GM18511 (cell line): ENCODE measurements at regions not wholly inside any gene's neighbourhood (a gene's known extent, or its start where the extent isn't known, plus 50 kb on each side); places are given as distances from the start of the nearest gene placed in this dataset.

Experiments used
- ATAC-seq: cut with Tn5 transposase; IDR thresholded peaks from one replicate; pipeline ENCODE4 v1.9.1; 2021; ENCODE audit warnings: mild to moderate bottlenecking, moderate library complexity; ENCODE audit not compliant: unreplicated experiment

- no peak for ATAC-seq
These were observed 136.0 kb upstream of the CST7 start for GRCh38 chr20:24813080-24813479.

GRCh38 chr20:24813496-24813895 lies 135.6 kb upstream of the CST7 start:
- no peak for ATAC-seq

GRCh38 chr20:24813936-24814335 lies 135.1 kb upstream of the CST7 start:
- no peak for ATAC-seq

- ATAC-seq, result no peak
These were observed 134.4 kb upstream of the CST7 start for GRCh38 chr20:24814556-24815195.

- no peak for ATAC-seq
These were observed 133.8 kb upstream of the CST7 start for GRCh38 chr20:24815196-24815815.

- no peak for ATAC-seq
These were observed 133.1 kb upstream of the CST7 start for GRCh38 chr20:24815931-24816330.

GRCh38 chr20:24816431-24816830 lies 132.6 kb upstream of the CST7 start:
- ATAC-seq, result no peak

GRCh38 chr20:24816907-24817306 lies 132.2 kb upstream of the CST7 start:
- no peak for ATAC-seq

GRCh38 chr20:24817351-24817750 lies 131.7 kb upstream of the CST7 start:
- no peak for ATAC-seq

- no peak for ATAC-seq
These were observed 131.0 kb upstream of the CST7 start for GRCh38 chr20:24818056-24818455.

- no peak for ATAC-seq
These were observed 129.6 kb upstream of the CST7 start for GRCh38 chr20:24819331-24819965.

GRCh38 chr20:24820345-24820744 lies 128.7 kb upstream of the CST7 start:
- ATAC-seq, result no peak

- ATAC-seq, result no peak
These were observed 127.7 kb upstream of the CST7 start for GRCh38 chr20:24821391-24821790.

- no peak for ATAC-seq
These were observed 125.8 kb upstream of the CST7 start for GRCh38 chr20:24823176-24823784.

GRCh38 chr20:24823989-24824693 lies 124.9 kb upstream of the CST7 start:
- ATAC-seq, result no peak

GRCh38 chr20:24825591-24825990 lies 123.5 kb upstream of the CST7 start:
- no peak for ATAC-seq

GRCh38 chr20:24827603-24828295 lies 121.3 kb upstream of the CST7 start:
- no peak for ATAC-seq

- ATAC-seq, result no peak
These were observed 119.9 kb upstream of the CST7 start for GRCh38 chr20:24828992-24829648.

GRCh38 chr20:24829649-24830370 lies 119.3 kb upstream of the CST7 start:
- no peak for ATAC-seq

GRCh38 chr20:24830649-24831048 lies 118.4 kb upstream of the CST7 start:
- ATAC-seq, result no peak
